Femur (tissue), 1 donor: ENCODE measurements at regions not wholly inside any gene's neighbourhood (a gene's known extent, or its start where the extent isn't known, plus 50 kb on each side); places are given as distances from the start of the nearest gene placed in this dataset.
"Not testable (repeated sequence)": the region's sequence is repeated elsewhere in the genome, so short reads cannot be mapped to it uniquely, and the experiment has no call there.

Source experiments
- DNase-seq: peaks from one replicate; pipeline ENCODE4 v3.0.0-alpha.2; 2017

DNA sequence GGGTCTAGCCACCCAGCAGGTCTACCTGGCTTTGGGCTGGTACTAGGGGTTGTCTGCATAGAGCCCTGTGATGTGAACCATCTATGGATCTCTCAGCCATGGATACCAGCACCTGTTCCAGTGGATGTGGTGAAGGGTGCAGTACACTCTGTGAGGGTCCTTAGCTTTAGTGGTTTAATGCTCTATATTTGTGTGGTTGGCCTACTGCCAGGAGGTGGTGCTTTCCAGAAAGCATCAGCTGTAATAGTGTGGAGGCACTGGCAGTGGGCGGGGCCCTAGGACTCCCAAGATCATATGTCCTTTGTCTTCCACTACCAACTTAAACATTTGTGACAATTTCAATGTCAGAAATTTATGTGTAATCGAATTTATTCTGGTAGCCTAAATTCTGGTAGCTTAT lies 1065.1 kb downstream of the RPIA start:
- DNase-seq, result not testable (repeated sequence)

DNA sequence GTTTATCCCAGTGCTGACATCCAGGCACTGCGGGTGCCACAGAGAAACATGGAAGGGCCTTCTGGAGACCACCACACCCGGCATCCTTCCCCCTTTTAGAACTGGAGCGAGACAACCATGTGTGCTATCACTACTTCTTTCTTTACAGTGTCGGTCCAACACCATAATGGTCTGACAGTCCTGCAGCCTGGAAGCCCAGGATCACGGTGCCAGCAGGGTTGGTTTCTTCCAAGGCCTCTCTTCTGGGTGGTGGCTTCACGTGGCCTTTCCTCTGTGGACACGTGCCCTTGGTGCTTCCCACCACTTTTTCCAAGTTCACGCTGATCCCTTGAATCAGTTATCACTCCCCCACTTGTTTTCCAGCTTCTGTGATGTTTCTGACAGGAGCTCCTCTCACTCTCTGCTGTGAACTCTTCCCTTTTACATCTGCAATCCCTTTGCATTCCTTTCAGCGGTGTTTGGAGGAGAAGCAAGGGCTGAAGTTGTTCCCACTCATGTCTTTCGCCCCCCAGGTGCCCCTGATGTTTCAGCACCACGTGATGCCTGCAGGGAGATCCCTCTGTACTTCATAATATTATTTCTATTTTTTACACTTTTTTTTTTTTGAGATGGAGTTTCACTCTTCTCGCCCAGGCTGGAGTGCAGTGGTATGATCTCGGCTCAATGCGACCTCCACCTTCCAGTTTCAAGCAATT lies 1067.0 kb downstream of the RPIA start:
- not testable (repeated sequence) for DNase-seq

DNA sequence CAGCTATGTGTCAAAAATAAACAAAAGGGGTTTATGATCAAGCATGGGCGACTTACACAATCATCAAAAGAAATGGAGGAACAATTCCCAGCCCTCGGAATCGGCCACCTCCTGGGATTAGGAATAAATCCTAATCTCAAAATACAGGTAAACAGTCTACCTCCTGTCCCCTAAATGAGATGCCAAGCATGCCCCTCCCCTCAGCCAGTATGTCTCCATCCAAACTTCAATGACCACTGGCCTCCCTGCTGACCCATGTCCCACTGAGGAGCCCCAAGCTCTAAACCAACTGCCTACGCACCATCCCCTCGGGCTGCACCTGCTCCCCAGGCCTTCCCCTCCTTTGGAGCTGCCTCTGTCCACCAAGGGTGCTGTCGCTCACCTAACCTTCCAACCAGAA lies 1069.3 kb downstream of the RPIA start:
- DNase-seq, result not testable (repeated sequence)

DNA sequence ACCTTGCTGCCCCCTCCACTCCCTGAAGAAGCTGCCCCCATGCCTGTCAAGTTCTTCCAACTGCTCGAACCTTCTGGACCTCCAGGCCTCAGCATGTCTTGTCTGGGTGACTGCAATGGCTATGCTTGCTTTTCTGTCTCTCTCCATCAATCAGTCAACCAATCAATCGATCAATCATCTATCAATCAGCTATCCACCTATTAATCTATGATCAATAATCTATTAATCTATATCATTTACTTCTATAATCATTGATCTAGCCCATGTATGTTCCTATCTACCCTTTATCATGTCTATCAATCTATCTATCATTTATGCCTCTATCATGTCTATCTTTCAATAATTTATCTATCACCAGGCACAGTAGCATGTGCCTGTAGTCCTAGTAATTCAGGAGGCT lies 1069.7 kb downstream of the RPIA start:
- not testable (repeated sequence) for DNase-seq

DNA sequence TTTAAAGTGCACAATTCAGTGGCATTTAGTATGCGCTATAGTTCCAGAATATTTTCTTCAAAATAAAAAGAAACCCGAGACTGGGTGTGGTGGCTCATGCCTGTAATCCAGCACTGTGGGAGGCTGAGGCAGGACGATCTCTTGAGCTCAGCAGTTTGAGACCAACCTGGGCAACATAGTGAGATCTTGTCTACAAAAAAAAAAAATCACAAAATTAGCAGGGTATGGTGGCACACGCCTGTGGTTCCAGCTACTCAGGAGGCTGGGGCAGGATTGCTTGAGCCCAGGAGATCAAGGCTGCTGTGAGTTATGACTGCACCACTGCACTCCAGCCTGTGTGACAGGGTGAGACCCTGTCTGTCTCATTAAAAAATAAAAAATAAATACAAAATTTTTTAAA lies 1070.4 kb downstream of the RPIA start:
- DNase-seq, result not testable (repeated sequence)

DNA sequence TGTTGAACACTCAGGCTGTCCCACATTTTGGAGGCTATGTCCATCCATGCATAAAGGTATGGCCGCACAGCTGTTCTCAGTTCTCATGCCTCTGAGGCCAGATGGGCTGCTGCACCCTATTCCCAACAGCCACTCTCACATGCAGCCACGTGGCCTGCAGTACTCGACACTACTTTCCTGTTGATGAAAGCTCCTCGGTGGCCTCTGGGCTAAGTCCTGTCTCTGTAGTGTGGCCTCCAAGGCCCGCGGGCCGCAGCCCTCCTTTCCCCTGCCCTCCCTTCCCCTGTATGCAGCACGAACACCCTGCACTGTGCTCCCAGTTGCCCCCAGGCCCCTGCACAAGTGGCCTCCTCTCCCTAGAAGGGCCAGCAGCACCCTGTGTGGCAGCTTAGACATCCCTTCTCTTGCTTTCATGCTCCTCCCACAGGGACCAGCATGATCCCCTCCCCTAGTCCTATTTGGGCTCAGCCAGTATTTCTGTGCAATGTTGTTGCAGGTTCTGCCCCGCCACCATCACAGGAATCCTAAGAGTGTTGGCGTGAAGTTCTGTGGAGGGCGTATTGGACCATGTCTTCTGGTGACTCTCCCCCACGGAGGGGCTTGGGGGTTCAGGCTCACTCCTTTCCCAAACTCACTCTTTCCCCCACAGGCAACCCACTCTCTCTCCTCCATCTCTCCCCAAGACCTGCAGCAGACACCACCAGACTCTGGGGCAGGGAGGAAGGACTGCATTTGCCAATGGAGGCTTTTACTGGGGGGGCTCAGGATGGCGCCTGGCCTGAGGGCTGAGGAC lies 1071.2 kb downstream of the RPIA start:
- DNase-seq, result not testable (repeated sequence)

DNA sequence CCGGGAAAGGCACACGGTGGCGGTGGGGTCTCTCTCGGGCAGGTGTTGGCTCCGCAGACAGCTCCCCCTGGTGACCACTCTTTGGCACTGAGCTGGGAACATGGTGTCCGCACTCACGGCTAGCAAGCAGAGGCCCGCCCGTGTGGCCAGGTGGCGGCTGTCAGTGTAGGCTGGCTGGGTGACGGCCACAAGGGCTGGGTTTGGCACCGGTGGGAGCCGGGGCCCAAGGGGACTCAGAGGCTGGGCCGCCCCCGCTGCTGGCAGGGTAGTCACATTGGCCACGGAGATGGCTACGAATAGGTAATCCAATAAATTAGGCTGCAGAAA lies 1071.7 kb downstream of the RPIA start:
- no peak for DNase-seq

DNA sequence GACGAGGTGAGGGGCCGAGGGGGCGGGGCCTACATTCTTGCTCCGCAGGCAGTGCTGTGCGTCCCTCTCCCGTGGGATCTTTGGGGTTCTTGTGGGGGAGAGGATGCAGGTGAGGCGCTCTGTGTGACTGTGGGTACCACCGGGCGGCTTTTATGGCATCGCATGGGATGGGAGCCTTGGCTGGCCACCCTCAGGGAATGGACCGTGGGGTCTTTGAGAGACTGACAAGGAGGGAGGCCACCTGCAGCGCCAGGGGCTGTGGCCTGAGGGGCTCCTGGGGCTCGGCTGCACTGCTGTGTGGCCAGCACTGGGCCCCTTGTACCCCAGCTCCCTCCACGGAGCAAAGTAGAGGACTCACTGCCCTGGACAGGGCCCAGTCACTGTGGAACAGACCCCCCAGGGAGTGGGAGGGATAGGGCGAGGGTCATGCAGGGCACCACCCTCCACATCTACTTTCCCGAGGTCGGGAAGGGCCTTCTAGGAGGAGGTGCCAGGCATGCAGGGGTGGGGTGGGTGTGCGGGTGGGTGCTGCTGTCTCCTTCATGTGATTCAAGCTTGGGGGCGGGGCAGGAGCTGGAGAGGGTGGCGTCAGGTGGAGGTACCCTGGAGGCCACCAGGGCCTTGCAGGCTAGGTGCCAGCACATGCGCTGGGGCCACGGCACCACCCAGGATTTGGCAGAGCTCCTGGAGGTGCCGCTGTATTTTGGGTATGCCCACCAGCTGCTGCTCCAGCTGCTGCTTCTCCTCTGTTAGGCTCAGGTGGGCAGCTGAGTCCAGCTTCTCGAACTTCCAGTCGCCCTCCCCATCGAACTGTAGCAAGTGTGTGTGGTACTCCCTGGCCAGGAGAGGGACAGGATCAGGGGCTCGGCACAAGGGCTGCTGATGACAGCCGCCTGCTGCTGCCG lies 1072.4 kb downstream of the RPIA start:
- no peak for DNase-seq

DNA sequence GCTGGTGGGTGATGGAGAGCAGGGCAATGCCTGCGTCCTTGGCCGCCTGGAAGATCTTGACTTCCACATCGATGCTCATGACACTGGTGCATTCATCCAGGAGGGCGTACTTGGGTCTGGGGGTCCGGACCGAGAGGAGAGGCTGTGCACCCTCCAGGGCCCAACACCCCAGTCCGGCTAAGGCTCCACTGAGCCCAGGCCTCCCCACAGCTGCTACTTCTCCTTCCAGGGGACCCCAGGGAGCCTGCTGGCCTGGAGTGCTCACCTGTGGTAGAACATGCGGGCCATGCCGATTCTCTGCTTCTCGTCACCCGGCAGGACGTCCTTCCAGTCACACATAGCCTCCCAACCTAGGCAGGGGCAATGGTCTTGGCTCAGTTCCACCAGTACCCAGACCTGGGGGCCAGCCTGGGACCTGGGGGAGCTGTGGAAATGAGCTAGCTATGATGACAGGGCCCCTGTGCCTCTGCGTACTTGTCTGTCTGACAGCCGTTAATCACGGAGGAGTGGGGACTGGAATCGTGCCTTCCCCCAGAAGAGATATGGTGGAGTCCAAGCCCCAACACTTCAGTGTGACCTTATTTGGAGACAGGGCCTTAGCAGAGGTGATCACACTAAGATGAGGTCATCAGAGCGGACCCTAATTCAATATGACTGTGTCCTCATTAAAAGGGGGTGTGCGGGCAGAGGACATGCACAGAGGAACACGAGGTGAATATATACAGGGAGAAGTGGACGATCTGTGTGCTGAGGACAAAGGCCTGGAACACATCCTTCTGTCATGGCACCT lies 1073.3 kb downstream of the RPIA start:
- DNase-seq, result not testable (repeated sequence)

DNA sequence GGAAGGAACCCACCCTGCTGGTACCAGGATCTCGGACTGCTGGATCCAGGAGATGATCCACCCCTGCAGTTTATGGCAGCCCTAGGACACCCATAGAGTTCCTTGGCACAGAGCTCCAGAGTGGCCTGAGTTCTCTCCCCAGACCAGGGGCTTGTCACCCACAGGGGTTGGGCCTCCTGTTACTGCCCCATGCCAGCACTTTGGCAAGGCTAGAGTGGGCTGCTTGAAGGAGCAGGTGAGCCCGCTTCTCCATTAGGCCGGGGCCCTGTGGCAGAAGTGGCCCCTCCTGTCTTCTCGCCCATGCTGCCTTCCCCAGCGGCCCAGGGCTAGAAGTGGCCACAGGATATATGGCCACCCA lies 1073.9 kb downstream of the RPIA start:
- not testable (repeated sequence) for DNase-seq

DNA sequence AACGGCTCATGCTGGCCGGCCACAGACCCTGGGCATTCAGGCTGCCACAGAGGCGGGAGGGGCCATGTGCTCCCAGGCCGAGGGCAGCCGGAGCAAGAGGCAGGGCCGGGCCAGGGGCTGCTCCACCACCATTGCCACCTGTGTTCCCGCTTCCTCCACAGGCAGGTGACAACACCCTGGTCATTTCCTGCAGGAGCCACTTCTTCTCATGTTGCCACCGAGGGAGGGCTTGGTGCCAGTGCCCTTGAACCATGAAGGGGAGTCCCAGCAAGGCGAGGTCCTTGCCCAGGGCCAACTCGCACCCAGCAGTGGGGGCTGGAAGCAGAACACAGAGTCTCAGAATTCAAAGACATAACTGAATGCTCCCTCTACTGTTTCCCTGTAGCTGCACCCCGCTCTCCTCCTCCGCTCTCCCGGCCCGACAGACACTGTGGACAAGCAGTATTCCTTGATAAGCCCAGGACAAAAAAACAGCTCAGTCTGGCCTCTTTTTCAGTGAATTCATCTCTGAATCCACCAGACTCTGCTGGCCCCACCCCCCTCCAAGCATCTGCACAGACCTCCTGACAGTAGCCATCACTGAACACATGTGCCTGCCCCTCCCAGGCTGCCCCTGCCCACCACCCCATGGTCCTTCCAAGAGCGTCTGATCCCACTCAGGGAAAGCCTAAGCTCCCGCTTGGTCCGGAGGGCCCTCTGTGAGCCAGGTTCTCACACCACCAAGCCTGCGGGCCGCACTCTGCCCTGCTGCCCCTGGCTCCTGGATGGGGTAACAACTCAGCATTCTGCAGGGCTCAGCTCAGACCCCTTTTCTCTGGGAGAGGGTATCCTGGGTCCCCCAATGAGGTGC lies 1074.9 kb downstream of the RPIA start:
- not testable (repeated sequence) for DNase-seq

DNA sequence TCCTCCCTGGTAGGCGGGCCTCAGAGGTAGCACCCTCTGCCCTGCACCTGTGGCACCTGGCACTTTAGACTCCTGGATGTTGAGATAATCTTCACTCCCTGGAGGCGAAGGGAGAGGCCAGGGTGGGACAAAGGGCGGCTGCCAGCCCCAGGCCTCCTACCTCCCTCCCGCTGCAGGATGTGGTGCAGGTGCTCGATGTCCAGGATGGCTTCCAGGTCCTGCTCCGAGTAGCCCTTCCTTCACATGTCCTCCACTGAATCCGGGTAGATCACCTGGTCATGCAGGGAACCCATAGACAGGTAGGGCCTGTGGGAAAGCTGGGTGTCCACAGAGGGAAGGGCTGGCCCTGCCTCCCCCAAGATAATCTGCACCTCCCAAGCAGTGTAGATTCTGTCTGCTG lies 1075.6 kb downstream of the RPIA start:
- not testable (repeated sequence) for DNase-seq

DNA sequence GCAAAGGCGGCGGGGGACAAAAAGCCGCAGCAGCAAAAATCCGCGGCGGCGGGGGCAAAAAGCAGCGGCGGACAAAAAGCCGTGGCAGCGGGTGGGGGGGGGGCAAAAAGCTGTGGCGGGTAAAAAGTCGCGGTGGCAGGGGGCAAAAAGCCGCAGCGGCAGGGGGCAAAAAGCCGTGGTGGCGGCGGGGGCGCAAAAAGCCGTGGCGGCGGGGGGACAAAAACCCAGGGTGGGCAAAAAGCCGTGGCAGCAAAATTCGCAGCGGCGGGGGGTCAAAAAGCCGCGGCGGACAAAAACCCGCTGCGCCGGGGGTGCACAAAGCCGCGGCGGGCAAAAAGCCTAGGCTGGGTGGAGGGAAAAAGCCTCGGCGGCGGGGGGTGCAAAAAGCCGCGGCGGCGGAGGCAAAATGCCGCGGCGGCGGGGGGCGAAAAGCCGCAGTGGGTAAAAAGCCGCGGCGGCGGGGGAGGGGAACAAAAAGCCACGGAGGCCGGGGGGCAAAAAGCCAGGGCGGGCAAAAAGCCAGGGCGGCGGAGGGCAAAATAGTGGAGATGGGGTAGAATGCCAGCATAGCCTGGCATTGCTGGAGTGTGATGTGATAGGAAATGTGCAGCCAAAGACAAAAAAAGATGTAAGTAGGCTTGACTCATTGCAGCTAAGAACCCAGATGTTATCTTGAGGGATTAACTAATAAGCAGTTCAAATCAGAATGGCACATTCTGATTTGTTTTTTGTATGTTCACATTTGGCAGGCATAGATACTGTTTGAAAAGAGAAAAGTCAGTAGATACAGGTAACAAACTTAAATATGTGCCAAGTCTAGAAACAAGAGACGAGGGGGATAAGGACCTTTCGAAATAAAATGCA lies 1076.3 kb downstream of the RPIA start:
- DNase-seq, result no peak

DNA sequence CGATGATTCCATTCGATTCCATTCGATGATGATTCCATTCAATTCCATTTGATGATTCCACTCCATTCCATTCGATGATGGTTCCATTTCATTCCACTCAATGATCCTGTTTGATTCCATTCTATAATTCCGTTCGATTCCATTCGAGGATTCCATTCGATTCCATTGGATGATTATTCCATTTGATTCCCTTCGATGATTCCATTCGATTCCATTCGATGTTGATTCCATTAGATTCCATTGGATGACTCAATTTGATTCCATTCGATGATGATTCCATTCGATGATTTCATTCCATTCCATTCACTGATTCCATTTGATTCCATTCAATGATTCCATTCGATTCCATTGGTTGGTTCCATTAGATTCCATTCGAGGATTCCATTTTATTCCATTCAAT lies 1084.4 kb downstream of the RPIA start:
- no peak for DNase-seq

DNA sequence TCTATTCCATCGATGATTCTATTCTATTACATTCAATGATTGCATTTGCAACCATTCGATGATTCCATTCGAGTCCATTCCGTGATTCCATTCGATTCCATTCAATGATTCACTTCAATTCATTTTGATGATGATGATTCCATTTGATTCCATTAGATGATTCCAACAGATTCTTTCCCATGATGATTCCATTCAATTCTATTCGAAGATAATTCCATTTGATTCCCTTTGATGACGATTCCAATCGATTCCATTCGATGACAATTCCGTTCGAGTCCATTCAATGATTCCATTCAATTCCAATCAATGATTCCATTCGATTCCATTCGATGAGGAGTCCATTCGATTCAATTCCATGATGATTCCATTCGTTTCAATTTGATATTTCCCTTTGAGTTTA lies 1088.8 kb downstream of the RPIA start:
- no peak for DNase-seq

DNA sequence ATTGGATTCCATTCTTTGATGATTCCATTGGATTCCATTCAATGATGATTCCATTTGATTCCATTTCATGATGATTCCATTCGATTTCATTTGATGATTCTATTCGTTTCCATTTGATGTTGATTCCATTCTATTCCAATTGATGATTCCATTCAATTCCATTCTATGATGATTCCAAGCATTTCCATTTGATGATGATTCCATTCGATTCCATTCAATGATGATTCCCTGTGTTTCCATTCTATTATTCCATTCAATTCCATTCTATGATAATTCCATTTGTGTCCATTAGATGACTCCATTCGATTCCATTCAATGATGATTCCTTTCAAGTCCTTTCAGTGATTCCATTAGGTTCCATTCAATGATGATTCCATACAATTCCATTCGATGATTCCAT lies 1090.5 kb downstream of the RPIA start:
- DNase-seq, result no peak

DNA sequence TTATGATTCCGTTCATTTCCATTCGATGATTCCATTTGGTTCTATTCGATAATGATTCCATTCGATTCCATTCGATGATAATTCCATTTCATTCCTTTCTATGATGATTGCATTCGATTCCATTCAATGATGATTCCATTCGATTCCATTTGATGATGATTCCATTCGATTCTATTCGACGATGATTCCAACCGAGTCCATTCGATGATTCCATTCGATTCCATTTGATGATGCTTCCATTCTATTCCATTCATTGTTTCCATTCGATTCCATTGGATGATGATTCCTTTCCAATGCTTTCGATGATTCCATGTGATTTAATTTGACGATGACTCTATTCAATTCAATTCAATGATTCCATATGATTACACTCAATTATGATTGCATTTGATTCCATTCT lies 1093.5 kb downstream of the RPIA start:
- no peak for DNase-seq

DNA sequence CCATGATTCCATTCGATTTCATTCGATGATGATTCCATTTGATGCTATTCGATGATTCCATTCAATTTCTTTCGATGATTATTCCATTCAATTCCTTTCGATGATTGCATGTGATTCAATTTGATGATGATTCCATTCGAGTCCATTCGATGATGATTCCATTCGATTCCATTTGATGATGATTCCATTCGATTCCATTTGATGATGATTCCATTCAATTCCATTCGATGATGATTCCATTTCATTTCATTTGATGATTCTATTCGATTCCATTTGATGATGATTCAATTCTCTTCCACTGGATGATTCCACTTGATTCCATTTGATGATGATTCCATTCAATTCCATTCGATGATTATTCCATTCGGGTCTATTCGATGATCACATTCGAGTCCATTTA lies 1094.1 kb downstream of the RPIA start:
- not testable (repeated sequence) for DNase-seq

DNA sequence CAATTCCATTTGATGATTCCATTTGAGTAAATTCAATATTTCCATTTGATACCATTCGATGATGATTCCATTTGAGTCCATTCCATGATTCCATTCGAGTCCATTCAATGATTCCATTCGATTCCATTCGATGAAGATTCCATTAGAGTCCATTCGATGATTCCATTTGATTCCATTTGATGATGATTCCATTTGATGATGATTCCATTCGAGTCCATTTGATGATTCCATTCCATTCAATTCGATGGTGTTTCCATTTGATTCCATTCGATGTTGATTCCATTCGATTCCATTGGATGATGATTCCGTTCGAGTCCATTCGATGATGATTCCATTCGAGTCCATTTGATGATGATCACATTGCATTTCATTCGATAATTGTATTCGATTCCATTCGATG lies 1095.2 kb downstream of the RPIA start:
- DNase-seq, result not testable (repeated sequence)

DNA sequence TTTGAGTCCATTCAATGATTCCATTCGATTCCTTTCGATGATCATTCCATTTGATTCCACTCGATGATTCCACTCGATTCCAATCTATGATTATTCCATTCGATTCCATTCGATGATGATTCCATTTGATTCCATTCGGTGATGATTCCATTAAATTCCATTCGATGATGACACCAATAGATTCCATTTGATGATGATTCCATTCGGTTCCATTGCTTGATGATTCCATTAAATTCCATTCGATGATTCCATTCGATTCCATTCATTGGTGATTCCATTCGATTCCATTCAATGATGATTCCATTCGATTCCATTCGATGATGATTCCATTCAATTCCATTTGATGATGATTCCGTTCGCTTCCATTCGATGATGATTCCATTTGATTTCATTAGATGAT lies 1104.1 kb downstream of the RPIA start:
- DNase-seq, result not testable (repeated sequence)
